AG09319 (cell line): ENCODE measurements at regions not wholly inside any gene's neighbourhood (a gene's known extent, or its start where the extent isn't known, plus 50 kb on each side); places are given as distances from the start of the nearest gene placed in this dataset.

ENCODE experiments used
- DNase-seq: peaks from one replicate; pipeline ENCODE4 v3.0.0-alpha.2; 2010; ENCODE audit warnings: low read depth; ENCODE audit errors: extremely low read depth
- CTCF ChIP-seq: IDR thresholded peaks from 2 replicates; pipeline ENCODE4 v1.5.1; 2011; ENCODE audit warnings: low read depth, mild to moderate bottlenecking, inconsistent platforms, low read length, moderate library complexity

GRCh38 chr18:46294751-46295150, 190.6 kb downstream of the HAUS1 start:
- no peak for DNase-seq
- no peak for TF ChIP-seq CTCF

- DNase-seq: no peak
Measured at GRCh38 chr18:46295416-46295815, 191.2 kb downstream of the HAUS1 start.

GRCh38 chr18:46296656-46297055, 192.5 kb downstream of the HAUS1 start:
- no peak for DNase-seq
- no peak for TF ChIP-seq CTCF

More at GRCh38 chr18:46295416-46295815, 191.2 kb downstream of the HAUS1 start:
- no peak for TF ChIP-seq CTCF

DNA sequence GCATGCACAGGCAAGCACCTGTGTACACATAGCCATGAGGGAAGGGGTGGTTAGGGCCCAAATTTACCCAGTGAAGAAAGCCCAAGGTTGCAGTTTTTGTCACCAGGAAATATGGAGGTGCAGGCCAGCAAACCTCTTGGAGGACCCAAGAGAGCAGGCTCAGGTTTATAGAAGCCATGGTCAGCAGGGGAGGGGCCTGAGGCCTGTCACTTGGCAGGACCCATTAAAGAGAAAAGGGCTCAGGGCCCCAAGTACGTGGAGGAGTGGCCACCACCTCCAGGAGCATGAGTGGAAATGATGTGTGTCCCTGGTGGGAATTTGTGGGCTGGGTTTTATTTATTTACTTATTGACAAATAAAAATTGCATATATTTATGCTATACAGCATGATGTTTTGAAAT, 192.9 kb downstream of the HAUS1 start:
- no peak for DNase-seq
- TF ChIP-seq CTCF: no peak

GRCh38 chr18:46297621-46298020, 193.4 kb downstream of the HAUS1 start:
- DNase-seq: no peak
- no peak for TF ChIP-seq CTCF

DNA sequence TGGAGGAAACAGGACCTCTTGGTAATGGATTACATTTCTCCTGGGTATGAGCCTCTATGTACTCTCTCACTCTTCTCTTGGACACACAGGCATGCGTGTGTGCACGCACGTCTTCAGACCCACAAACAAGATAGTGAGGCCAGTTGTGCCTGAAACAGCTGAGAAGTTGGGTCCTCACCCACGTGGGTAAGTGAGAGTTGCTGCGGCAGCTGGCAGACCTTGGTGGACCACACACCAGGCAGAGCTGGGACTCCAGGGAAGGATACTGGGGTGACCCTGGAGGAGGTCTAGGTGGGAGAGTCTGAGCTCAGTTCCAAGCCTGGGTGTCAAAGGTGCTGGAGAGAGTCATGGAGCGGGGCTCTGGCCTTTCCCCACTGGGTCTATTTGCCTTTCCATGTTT, 194.3 kb downstream of the HAUS1 start:
- no peak for TF ChIP-seq CTCF
- no peak for DNase-seq

DNA sequence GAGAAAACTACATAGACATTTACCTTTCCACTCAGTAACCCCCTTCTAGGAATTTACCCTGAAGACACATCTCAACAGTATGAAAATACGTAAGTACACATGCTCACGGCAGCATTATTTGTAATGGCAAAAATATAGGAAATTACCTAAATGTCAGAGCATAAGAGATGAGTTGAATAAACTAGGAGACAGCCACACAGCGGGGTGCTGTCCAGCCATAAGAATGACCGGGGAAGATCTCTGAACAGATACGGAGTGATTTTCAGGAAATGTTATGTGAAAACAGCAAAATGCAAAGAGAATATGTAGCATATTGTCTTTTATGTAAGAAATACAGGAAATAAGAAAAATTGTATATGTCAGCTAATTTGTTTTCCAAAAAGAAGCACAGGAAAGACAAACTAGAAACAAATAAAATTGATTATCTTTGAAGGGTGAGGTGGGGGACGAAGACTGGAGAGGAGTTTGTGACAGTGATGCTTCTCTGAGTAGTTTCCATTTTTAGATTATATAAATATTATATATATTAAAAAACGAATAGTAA, 195.4 kb downstream of the HAUS1 start:
- TF ChIP-seq CTCF: no peak
- no peak for DNase-seq
